Breast epithelium (tissue), 3 donors: ENCODE measurements at regions not wholly inside any gene's neighbourhood (a gene's known extent, or its start where the extent isn't known, plus 50 kb on each side); places are given as distances from the start of the nearest gene placed in this dataset.

ENCODE experiments used
- CTCF ChIP-seq, 3 donors: fragments of 450-650 bp; IDR thresholded peaks; one replicate each; pipeline ENCODE4 v1.5.1; 2016 to 2017; ENCODE audit warnings: antibody characterized with exemption in 3 of 3, mild to moderate bottlenecking in 3 of 3, moderate library complexity in 3 of 3
- POLR2A ChIP-seq: fragments of 450-650 bp; IDR thresholded peaks from one replicate; pipeline ENCODE4 v1.6.1; 2016; ENCODE audit warnings: antibody characterized with exemption, mild to moderate bottlenecking, moderate library complexity
- POLR2AphosphoS5 ChIP-seq, 3 donors: sonication (generic); formaldehyde crosslinking; IDR thresholded peaks; one replicate each; pipeline ENCODE4 v1.6.1; 2017; ENCODE audit warnings: antibody characterized with exemption in 3 of 3

GRCh38 chr4:127523369-127523768, 109.4 kb upstream of the INTU start:
- TF ChIP-seq POLR2A (no peak), CTCF (IDR thresholded peaks at IDR 0.05) (no peak), POLR2AphosphoS5 (IDR thresholded peaks at IDR 0.05) (no peak)
